Germinal center (tissue), 1 donor: ENCODE measurements at regions not wholly inside any gene's neighbourhood (a gene's known extent, or its start where the extent isn't known, plus 50 kb on each side); places are given as distances from the start of the nearest gene placed in this dataset.
"Not testable (repeated sequence)": the region's sequence is repeated elsewhere in the genome, so short reads cannot be mapped to it uniquely, and the experiment has no call there.

ENCODE experiments used
- DNase-seq: peaks from one replicate; pipeline ENCODE4 v3.0.0; 2012; ENCODE audit warnings: mixed read lengths, low spot score

GRCh38 chr16:58859958-58860669 is 126.0 kb upstream of the GOT2 start:
- DNase-seq = no peak

GRCh38 chr16:58858577-58858976 is 124.5 kb upstream of the GOT2 start:
- not testable (repeated sequence) for DNase-seq

DNA sequence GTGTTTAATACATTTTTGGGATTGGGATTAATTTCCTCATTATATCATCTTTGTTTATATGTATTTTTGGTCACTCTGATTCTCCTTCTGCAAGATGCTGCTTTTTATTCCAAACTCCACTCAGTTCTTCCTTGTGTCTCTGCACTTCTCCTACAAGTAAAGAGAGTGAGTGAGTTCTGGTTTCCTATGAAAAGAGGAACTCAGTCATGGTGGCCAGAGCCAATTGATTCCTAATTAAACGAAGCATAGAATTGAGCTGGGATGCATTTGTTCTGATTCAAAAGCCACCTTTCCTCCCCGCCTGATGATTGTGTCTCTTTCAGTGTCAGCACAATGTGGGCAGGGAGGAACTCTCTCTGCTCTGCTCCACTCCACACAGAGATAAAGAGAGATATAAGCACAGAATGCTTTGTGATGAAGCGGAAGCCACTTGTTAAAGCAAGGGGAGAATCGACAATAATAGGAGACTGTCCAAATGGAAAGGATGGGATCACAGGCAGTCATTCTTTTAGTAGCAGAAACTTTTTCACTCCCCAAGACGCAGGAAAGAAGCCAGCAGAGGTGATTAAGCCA is 121.3 kb upstream of the GOT2 start:
- no peak for DNase-seq

- DNase-seq = no peak
Measured at GRCh38 chr16:58853854-58854791, 120.0 kb upstream of the GOT2 start.

- no peak for DNase-seq
Measured at GRCh38 chr16:58850678-58851020, 116.5 kb upstream of the GOT2 start.

- DNase-seq = no peak
Measured at GRCh38 chr16:58850019-58850677, 116.0 kb upstream of the GOT2 start.

DNA sequence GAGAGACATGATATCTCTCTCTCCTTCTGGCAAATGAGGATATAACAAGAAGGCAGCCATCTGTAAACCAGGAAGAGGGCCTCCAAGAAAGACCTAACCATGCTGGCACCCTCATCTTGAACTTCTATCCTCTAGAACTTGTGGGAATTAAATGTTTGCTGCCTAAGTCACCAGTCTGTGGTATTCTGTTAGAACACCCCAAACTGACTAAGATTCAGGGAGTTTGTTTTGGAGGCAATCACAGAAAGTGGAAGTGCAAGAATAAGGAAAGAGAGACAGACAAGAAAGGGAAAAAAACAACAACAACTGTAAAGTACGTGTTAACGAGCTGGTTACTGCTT is 114.5 kb upstream of the GOT2 start:
- no peak for DNase-seq

DNA sequence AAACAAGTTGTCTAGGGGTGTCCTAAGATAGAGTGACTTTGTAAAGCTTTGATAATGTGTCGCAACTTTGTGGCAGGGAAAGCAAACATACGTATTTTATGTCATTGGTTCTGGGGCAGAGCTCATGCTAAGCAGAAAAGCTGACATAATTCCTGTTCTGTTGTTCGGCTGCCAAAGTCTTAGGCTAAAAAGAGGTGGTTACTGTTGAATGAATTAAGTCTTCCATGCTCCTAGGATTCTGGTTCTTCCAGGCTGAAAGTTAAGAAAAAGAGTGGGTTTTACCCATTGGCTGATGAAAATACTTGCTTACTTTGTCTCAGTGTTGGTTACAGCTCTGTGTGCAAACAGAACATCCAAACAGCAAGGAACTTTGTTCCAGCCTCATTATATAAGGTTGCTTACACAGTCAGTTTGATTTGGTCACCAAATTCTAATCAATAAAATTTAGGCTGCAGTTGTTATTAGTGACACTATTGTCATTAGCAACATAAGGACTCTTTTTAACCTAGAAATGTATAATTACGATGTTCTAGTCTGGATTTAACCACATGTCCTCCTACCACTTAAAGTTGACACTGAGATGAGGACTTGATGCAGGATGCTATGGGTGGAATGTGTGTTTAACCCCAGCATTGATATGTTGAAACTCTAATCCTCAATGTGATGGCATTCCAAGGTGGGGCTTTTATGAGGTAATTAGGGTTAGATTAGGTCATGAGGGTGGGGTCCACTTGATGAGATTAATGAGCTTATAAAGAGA is 114.0 kb upstream of the GOT2 start:
- DNase-seq = no peak

DNA sequence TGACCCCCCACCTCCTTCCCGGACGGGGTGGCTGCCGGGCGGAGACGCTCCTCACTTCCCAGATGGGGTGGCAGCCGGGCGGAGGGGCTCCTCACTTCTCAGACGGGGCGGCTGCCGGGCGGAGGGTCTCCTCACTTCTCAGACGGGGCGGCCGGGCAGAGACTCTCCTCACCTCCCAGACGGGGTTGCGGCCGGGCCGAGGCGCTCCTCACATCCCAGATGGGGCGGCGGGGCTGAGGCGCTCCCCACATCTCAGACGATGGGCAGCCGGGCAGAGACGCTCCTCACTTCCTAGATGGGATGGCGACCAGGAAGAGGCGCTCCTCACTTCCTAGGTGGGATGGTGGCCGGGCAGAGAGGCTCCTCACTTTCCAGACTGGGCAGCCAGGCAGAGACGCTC is 112.1 kb upstream of the GOT2 start:
- not testable (repeated sequence) for DNase-seq

GRCh38 chr16:58843675-58844074 is 109.6 kb upstream of the GOT2 start:
- no peak for DNase-seq

DNA sequence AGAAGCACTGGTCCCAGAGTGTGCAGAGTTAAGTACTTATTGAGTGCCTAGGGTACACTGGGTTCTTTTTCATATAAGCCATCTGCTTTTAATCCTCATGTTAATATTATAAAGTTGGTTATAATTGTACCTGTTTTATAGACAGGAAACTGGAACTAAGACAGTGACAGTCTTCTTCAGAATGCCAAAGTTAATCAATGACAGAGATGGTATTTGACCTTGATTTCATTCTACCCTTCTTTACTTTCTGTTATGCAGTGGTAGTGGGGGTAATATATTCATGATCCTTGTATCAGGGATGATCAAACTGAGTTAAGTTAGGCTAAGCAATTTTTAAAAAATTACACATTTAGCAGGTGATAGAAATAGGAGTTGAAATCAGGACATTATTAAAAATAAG is 108.6 kb upstream of the GOT2 start:
- DNase-seq = no peak

- no peak for DNase-seq
Measured at GRCh38 chr16:58842156-58842555, 108.0 kb upstream of the GOT2 start.

- DNase-seq = no peak
Measured at GRCh38 chr16:58837950-58838349, 103.8 kb upstream of the GOT2 start.

DNA sequence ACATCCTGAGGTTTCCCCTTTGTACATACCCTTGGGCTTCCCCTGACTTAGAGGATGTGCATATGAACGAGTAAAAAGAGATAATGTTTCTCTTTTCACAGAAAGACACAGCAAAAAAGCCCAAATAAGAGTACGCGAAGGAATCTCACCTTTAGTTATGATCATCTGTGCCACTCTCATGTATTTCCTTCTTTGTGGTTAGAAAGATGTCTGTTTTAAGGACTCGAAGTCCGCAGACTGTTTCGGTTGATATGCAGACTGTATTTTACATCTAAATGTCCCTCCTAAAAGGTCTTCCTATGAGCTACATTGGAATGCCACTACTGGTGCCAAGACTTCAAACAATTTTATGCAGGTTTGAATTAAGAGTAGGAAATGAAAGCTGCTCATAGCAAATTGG is 102.3 kb upstream of the GOT2 start:
- DNase-seq = no peak

DNA sequence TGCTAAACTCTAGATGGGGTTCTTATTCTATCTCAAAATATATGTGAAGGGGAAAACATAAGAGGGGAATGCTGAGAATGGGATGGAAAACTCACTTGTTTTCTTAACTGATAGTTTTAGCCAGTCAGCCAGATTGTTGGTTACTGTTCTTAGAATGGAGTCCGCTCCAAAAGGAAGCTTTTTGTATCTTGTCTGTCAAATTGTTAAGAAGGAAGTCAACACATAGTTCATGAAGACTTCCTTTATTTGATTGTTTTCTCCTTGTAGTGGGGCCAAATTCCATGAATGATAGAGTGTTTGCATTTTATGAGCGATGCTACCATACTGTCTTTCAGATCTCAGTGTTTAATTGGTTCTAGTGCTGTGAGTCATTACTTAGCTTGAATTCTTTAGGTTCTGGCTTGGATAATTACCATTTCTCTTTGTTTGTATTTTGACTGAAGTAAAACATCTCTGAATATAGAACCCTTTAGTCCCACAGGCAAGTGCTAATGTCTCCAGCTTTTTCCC is 98.3 kb upstream of the GOT2 start:
- no peak for DNase-seq

GRCh38 chr16:58831386-58831785 is 97.3 kb upstream of the GOT2 start:
- DNase-seq = no peak

- DNase-seq = no peak
Measured at GRCh38 chr16:58828901-58829545, 94.9 kb upstream of the GOT2 start.

DNA sequence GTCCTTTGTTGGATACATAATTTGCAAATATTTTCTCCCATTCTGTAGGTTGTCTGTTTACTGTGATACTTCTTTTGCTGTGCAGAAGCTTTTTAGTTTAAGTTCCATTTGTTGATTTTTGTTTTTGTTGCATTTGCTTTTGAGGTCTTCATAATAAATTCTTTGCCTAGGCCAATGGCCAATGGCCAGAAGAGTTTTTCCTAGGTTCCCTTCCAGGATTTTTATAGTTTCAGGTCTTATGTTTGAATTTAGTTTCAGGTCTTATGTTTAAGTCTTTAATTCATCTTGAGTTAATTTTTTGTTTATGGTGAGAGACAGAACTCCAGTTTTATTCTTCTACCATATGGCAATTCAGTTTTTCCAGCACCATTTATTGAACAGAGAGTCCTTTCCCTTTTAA is 90.1 kb upstream of the GOT2 start:
- no peak for DNase-seq

DNA sequence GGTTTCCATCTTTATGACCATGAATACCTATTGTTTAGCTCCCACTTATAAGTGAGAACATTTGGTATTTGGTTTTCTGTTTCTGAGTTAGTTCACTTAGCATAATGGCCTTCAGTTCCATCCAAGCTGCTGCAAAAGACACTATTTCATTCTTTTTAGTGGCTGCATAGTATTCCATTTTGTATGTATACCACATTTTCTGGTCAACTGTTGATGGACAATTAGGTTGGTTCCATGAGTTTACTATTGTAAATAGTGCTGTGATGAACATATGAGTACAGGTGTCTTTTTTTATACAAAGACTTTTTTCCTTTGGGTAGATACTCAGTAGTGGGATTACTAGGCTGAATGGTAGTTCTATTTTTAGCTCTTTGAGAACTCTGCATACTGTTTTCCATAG is 87.8 kb upstream of the GOT2 start:
- no peak for DNase-seq

- no peak for DNase-seq
Measured at GRCh38 chr16:58820411-58820810, 86.3 kb upstream of the GOT2 start.

DNA sequence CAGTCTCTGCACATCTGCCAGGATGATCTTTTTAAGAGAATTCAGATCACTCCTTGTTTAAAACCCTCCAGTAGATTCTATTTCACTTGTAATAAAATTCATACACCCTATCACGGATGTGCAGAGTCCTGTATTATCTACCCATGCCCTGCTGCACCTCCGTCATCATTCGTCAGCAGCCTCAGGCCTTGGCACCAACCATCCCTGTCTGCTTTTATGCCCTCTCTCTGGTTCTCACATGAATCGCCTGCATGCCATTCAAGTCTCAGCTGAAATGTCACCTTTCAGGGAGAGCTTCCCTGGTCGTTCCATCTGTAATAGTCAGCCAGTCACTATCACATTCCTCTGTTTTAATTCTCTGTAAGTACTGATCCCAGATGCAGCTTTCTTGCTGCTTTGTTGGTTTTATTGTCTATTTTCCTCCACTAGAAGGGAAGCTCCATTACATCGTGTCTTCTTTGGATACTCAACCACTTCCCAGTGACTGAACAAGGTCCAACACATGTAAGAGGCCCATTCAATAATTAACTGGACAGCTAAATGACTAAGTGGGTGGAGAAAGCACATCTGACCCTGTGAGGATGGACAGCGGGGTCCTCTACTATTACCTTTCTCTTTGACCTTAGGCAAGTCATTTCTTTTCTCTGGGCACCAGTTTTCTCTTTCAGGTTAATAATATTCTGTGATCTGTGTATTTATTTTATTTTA is 81.2 kb upstream of the GOT2 start:
- no peak for DNase-seq
